K562 (cell line): ENCODE measurements at regions not wholly inside any gene's neighbourhood (a gene's known extent, or its start where the extent isn't known, plus 50 kb on each side); places are given as distances from the start of the nearest gene placed in this dataset.

Experiments used
- ATAC-seq: fragments of 200-7000 bp; cut with Tn5 transposase; 3 replicates; pipeline ENCODE4 v1.9.1; 2020; ENCODE audit warnings: moderate library complexity
- BruUV-seq: library from RNA; stranded (reverse); fragments of 400-500 nt; replicated peaks from 2 replicates; lab custom pipeline; 2021; lab: Mats Ljungman, UMichigan
- CTCF ChIA-PET: fragments of 300-600 bp; formaldehyde crosslinking; extraction: SDS; loops from one replicate; lab custom pipeline; 2021; ENCODE audit warnings: low intra/inter-chr PET ratio; lab: Yijun Ruan, JAX
- POLR2A ChIA-PET: fragments of 300-600, 350-650 bp; sonication (Branson Sonifier 250); formaldehyde crosslinking; extraction: SDS; loops from one replicate; lab custom pipeline; 2021; ENCODE audit warnings: antibody characterized with exemption, inconsistent platforms; lab: Yijun Ruan, JAX
- DNase-seq, 4 experiments: peaks; one replicate each; pipeline versions ENCODE4 v3.0.0 to v3.0.0-alpha.2; 2011 to 2018; ENCODE audit warnings: low spot score in 3 of 4, mixed read lengths in 3 of 4; ENCODE audit errors: extremely low read depth in 1 of 4
- FAIRE-seq: peaks from 2 replicates; lab custom pipeline; 2011; peaks lifted over from hg19 to GRCh38; lab: Jason Lieb, UNC
- H2AFZ ChIP-seq: 2 replicates; pipeline ENCODE4 v1.6.0; 2011; ENCODE audit warnings: low read depth, low read length, control low read depth, inconsistent platforms
- H3K27ac ChIP-seq: fragments of 200-600 bp; 3 replicates; pipeline ENCODE4 v1.8.0; 2011; ENCODE audit warnings: low read depth, mild to moderate bottlenecking, control low read depth, inconsistent platforms, low read length, moderate library complexity, mixed read lengths; ENCODE audit errors: extremely low read depth
- H3K27me3 ChIP-seq, 2 experiments: fragments of 300-600 bp in 1 of 2; 2 replicates in 1 of 2; 3 replicates in 1 of 2; pipeline versions ENCODE4 v1.6.0 to v1.8.0; 2011; ENCODE audit warnings: inconsistent platforms in 2 of 2, low read length in 2 of 2, mild to moderate bottlenecking in 1 of 2, mixed read lengths in 1 of 2, moderate library complexity in 1 of 2; ENCODE audit not compliant: control insufficient read depth in 2 of 2, insufficient read depth in 2 of 2
- H3K36me3 ChIP-seq: fragments of 300-600 bp; 3 replicates; pipeline ENCODE4 v1.8.0; 2011; ENCODE audit warnings: mild to moderate bottlenecking, low read length, inconsistent platforms; ENCODE audit not compliant: control insufficient read depth, insufficient read depth
- H3K4me1 ChIP-seq, 2 experiments: fragments of 200-600 bp in 1 of 2; replicated peaks in 1 of 2; 2 replicates in 1 of 2; 3 replicates in 1 of 2; pipeline versions ENCODE4 v1.5.1 to v1.8.0; 2011; ENCODE audit warnings: inconsistent platforms in 2 of 2, low read length in 2 of 2, mild to moderate bottlenecking in 1 of 2, mixed read lengths in 1 of 2, moderate library complexity in 1 of 2; ENCODE audit not compliant: control insufficient read depth in 2 of 2, insufficient read depth in 2 of 2
- H3K4me2 ChIP-seq: 2 replicates; pipeline ENCODE4 v1.6.1; 2011; ENCODE audit warnings: low read length, control low read depth, inconsistent platforms, mixed read lengths; ENCODE audit not compliant: insufficient read depth
- H3K4me3 ChIP-seq: fragments of 200-600 bp; sonication (generic), shearing (Covaris generic); 2 replicates; pipeline ENCODE4 v1.5.1; 2016; ENCODE audit warnings: control low read depth, inconsistent platforms
- H3K79me2 ChIP-seq: fragments of 200-600 bp; 3 replicates; pipeline ENCODE4 v1.8.0; 2011; ENCODE audit warnings: low read length, inconsistent platforms; ENCODE audit not compliant: control insufficient read depth, insufficient read depth
- H3K9ac ChIP-seq, 2 experiments: 2 replicates each; pipeline versions ENCODE4 v1.6.0 to v1.6.1; 2011; ENCODE audit warnings: low read depth in 2 of 2, low read length in 2 of 2, control low read depth in 1 of 2, inconsistent platforms in 1 of 2, mild to moderate bottlenecking in 1 of 2, mixed read lengths in 1 of 2; ENCODE audit not compliant: insufficient read depth in 1 of 2
- H3K9me1 ChIP-seq: one replicate; pipeline ENCODE4 v1.6.0; 2011; ENCODE audit warnings: inconsistent platforms, mild to moderate bottlenecking, low read length, moderate library complexity; ENCODE audit not compliant: control insufficient read depth, insufficient read depth
- H3K9me3 ChIP-seq: replicated peaks from 2 replicates; pipeline ENCODE4 v1.5.1; 2011; ENCODE audit warnings: low read depth, low read length, inconsistent platforms; ENCODE audit not compliant: control insufficient read depth, insufficient read depth
- H4K20me1 ChIP-seq: replicated peaks from 2 replicates; pipeline ENCODE4 v1.6.1; 2011; ENCODE audit warnings: low read length, inconsistent platforms, mixed read lengths; ENCODE audit not compliant: control insufficient read depth, insufficient read depth
- GABPB1 ChIP-seq: sonication (generic); formaldehyde crosslinking; IDR thresholded peaks from 2 replicates; pipeline ENCODE4 v1.8.0; 2022; ENCODE audit warnings: mild to moderate bottlenecking, missing genetic modification reagents
- HDAC8 ChIP-seq: fragments of 450-650 bp; IDR thresholded peaks from 2 replicates; pipeline ENCODE4 v1.6.1; 2016; ENCODE audit warnings: mild to moderate bottlenecking, missing genetic modification characterization, moderate library complexity, missing compliant biosample characterization
- MEIS2 ChIP-seq: fragments of 450-650 bp; IDR thresholded peaks from 2 replicates; pipeline ENCODE4 v1.6.1; 2014; ENCODE audit warnings: mild to moderate bottlenecking; ENCODE audit not compliant: partially characterized antibody
- NCOA1 ChIP-seq: fragments of 450-650 bp; IDR thresholded peaks from 2 replicates; pipeline ENCODE4 v1.6.1; 2016; ENCODE audit warnings: low read depth
- NCOA4 ChIP-seq: fragments of 450-650 bp; IDR thresholded peaks from 2 replicates; pipeline ENCODE4 v1.6.1; 2018; ENCODE audit warnings: mild to moderate bottlenecking; ENCODE audit not compliant: partially characterized antibody
- SREBF2 ChIP-seq: sonication (generic); formaldehyde crosslinking; IDR thresholded peaks from 2 replicates; pipeline ENCODE4 v1.4.0; 2020; ENCODE audit warnings: mild to moderate bottlenecking, missing genetic modification reagents
- SRF ChIP-seq, 2 experiments: fragments of 250-450, 450-650 bp in 1 of 2; sonication (Bioruptor Pico) in 1 of 2; sonication (generic) in 1 of 2; formaldehyde crosslinking; IDR thresholded peaks; 2 replicates each; pipeline versions ENCODE4 v1.5.0 to v1.5.1; 2020 to 2022; ENCODE audit warnings: mild to moderate bottlenecking in 1 of 2, missing genetic modification reagents in 1 of 2
- ZNF224 ChIP-seq: sonication (generic); formaldehyde crosslinking; IDR thresholded peaks from 2 replicates; pipeline ENCODE4 v1.8.0; 2022; ENCODE audit warnings: mild to moderate bottlenecking, missing genetic modification reagents
- WGBS: fragments of 100-300 bp; shearing (Covaris generic); methylation state at CpG from one replicate; pipeline ENCODE4 v1.1.6; 2016; ENCODE audit warnings: low coverage, mixed read lengths; ENCODE audit not compliant: insufficient coverage; ENCODE audit errors: missing lambda C conversion rate; 5-methylcytosine and 5-hydroxymethylcytosine counted together
- in situ Hi-C: fragments of 300-500 bp; cut with MboI; formaldehyde crosslinking; loops from 4 replicates; pipeline ENCODE4 v1.15.0; 2018; ENCODE audit warnings: inconsistent platforms, mixed read lengths
- intact Hi-C: fragments of 100-400 bp; cut with micrococcal nuclease; formaldehyde crosslinking; loops from 2 replicates; pipeline ENCODE4 v1.14.2; 2022

DNA sequence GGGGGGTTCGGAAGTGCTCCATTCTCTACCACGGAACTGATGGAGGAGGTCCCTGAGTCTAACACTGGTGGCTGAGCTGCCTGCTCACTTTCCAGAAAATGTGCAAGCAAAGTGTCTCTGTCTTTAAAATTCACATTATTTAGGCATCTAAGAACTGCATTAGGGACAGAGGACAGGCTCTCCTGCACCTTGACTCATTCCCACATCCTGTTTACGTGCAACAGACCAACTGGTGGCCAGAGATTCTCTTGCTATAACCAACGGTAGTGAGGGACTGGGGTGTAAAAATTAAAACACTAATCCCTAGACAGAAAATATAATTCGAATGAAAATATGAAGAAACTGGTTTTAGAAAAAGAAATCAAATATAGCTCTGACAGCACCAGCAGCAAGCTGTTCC lies 320.9 kb downstream of the IRX2 start:
- Histone ChIP-seq H3K4me1 (no peaks in the 10 kb centered on the region), H3K4me2 (no peak overlapping the region), H3K4me3 (no peak overlapping the region), H3K36me3 (no peaks in the 10 kb centered on the region), H3K27ac (no peak overlapping the region), H4K20me1 (no peaks in the 10 kb centered on the region)
- no TSS peak for BruUV-seq
- POLR2A ChIA-PET: no interaction called here
- 0% methylated on average over 5 of the region's 5 CpGs for WGBS
- DNase-seq: no peak
- TF ChIP-seq NCOA1: no peak
- no peak for TF ChIP-seq MEIS2
- no peak for TF ChIP-seq GABPB1 (CRISPR knock-in tag)
- TF ChIP-seq SRF (CRISPR knock-in tag; IDR thresholded peaks at IDR 0.05): no peak
- no peak for TF ChIP-seq HDAC8 (tag)
- TF ChIP-seq SREBF2 (CRISPR knock-in tag): no peak
- TF ChIP-seq, all 486 proteins: peak for 0
- no peak overlapping the region for H2AFZ ChIP-seq
- no peak for FAIRE-seq
- in situ Hi-C loops: no loop called here
- no peaks in the 10 kb centered on the region for H3K9me3 ChIP-seq
- no peak overlapping the region for H3K9ac ChIP-seq
- H3K27me3 ChIP-seq: no peaks in the 10 kb centered on the region; a peak in 1 of 5 replicates
- no peak for ATAC-seq
- no peaks in the 10 kb centered on the region for H3K79me2 ChIP-seq
- CTCF ChIA-PET: no interaction called here
- no peaks in the 10 kb centered on the region for H3K9me1 ChIP-seq
- intact Hi-C loops: no loop called here

DNA sequence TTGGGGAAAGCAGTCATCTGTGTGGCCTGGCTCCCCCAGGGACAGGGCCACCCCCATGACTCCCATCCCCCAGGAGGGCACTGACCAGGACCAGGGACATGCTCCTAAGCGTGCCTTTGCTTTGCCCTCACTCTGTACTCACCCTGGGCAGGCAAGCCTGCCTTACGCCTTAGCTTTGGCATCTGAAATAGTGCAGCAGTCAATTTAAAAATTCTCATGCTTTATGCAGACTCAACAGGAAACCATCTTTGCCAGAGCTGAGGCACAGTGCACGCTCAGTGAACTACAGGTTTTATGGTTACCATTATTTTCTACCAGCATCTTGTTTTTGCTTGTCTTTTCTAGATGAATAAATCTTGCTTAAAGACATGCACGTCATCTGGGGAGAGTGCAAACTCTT lies 323.5 kb downstream of the IRX2 start:
- H3K4me2 ChIP-seq: no peak overlapping the region
- no TSS peak for BruUV-seq

More for the DNA sequence above, 323.5 kb downstream of the IRX2 start:
- H3K27me3 ChIP-seq: no peaks in the 10 kb centered on the region; a peak in 1 of 5 replicates
- CTCF ChIA-PET: no interaction called here
- 1% methylated on average over 4 of the region's 4 CpGs for WGBS
- H3K36me3 ChIP-seq: no peaks in the 10 kb centered on the region
- no peak overlapping the region for H3K9ac ChIP-seq
- TF ChIP-seq ZNF224 (CRISPR knock-in tag) (no peak), NCOA4 (no peak)
- TF ChIP-seq, all 486 proteins: peak for 0
- H3K79me2 ChIP-seq: no peaks in the 10 kb centered on the region
- H3K27ac ChIP-seq: no peak overlapping the region
- DNase-seq (no peak), FAIRE-seq (no peak), ATAC-seq (no peak)
- no peak overlapping the region for H2AFZ ChIP-seq
- no peaks in the 10 kb centered on the region for H3K9me1 ChIP-seq
- no peaks in the 10 kb centered on the region for H4K20me1 ChIP-seq
- intact Hi-C loops: no loop called here
- POLR2A ChIA-PET: no interaction called here
- in situ Hi-C loops: no loop called here
- H3K9me3 ChIP-seq: no peaks in the 10 kb centered on the region
- no peaks in the 10 kb centered on the region for H3K4me1 ChIP-seq
- H3K4me3 ChIP-seq: no peak overlapping the region
